M059J (cell line): ENCODE measurements at regions not wholly inside any gene's neighbourhood (a gene's known extent, or its start where the extent isn't known, plus 50 kb on each side); places are given as distances from the start of the nearest gene placed in this dataset.
"Not testable (repeated sequence)": the region's sequence is repeated elsewhere in the genome, so short reads cannot be mapped to it uniquely, and the experiment has no call there.

Experiments used
- DNase-seq: peaks from one replicate; pipeline ENCODE4 v3.0.0-alpha.2; 2012; ENCODE audit warnings: low read depth

DNA sequence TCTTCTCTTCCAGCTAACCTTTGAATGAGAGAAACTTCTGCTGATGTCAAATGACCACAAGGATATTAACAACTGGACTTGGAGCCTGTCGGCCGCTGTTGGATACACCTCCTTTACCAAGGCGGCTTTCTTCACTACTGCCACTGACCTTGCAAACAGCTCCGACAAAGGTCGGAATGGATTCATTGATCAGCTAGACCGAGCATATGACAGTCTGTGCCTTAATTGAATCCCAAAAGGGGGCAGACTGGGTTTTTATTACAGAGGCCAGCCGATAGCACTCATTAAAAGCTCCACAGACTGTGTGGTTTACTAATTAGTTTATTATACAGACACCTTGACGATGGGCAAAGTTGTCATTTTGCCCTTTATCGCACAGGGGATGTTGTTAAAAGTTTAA is 394.5 kb downstream of the RERGL start:
- no peak for DNase-seq

DNA sequence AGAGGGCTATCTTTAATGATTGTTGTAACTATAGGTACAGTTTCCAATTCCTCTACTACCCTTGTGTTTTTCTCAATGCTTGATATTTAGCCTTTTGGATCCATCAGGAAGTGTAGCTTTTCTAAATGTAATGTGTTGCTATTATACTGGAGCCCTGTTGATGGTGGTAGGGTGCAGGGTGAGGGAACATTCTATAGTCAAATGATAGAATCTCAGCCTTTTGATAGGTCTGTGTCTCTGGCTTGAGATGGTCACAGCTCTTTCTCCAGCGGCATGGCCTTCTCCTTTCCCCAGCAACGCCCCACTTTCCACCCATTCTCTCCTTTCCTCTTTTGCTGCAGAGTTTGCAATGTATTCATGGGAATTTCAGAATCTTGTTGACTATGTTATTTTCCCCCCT is 398.6 kb downstream of the RERGL start:
- DNase-seq, result no peak

DNA sequence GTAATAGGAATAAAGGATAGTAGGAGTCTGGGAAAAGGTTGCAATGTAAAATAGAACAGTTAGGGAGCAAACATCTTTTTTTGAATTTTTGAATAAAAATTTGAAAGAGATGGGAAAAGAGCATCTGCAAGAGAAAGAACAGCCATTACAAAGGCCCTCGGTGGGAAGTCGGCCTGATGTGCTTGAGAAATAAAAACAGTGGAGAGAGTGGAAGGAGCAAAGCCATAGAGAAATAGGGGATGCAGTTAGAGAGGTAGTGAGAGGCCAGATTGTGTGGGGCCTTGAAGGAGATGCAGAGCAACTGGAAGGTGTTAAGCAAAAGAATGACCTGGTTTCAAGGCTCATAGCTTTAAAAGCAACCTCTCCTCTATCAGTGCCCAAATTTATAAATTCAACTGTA is 409.8 kb downstream of the RERGL start:
- no peak for DNase-seq

DNA sequence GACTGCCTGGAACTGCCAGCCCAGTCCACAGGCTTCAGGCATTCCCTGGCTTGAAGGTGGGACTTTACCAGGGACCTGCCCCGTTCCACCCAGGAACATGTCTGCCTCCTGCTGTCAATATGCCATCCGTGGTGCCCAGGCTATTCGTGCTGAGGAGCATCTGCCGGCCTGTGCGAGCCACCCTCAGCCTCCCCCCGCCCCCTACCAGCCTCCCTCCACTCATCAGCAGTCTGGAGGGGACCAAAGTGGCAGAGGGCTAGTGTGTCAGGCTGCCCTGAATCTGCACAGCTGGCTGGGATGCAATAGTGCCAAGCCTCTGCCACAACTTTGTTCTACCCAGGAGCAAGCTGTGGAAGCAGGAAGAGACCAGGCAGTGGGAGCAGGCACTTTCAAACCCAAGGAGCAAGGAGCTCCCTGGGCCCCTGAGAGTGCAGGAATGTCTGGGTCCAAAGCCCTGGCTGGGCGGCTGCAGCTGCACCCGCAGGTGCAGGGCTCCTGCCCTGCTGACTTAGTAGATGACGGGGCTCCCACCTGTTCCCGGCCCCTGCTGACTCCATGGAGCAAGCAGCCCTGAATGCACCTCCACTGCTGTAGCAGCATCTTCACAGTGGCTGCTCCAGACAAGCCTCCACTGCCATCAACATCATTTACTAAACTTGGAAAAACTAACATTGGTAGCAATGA is 423.2 kb downstream of the RERGL start:
- DNase-seq, result no peak

DNA sequence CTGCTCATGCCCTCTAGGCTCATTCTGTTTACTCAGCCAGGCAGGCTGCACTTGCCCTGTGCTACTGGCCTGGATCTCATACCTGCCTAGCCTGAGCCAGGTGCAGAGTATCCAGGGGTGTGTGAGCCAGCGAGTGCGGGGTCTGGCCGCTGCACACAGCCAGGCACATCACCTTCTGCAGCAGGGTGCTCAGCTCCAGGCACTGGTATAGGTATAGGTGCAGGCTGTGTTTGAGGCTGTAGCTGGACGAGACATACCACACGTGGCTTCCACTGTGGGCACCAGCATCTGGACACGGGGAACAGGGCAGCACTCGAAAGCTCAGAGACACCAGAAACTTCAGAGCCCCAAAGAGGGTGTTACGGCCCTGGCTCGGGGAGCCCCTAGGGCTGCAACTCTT is 424.2 kb downstream of the RERGL start:
- DNase-seq, result no peak

DNA sequence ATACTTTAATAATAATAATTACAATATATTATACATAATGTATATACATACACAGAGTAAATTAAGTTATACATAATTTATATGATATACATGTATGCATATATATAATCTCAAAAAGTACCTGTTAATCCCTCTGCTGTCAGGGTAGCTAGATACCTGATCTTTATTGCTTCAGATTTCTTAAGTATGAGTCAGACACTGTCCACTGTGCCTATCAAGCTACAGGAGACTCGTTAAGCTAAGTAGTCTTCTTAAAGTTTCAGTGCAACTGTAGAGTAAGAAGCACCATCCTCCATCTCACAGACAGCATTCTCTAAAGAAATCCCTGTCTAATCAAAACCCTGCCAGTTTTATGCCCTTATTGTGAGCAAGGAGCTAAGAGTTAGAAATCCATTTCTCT is 428.7 kb downstream of the RERGL start:
- no peak for DNase-seq

DNA sequence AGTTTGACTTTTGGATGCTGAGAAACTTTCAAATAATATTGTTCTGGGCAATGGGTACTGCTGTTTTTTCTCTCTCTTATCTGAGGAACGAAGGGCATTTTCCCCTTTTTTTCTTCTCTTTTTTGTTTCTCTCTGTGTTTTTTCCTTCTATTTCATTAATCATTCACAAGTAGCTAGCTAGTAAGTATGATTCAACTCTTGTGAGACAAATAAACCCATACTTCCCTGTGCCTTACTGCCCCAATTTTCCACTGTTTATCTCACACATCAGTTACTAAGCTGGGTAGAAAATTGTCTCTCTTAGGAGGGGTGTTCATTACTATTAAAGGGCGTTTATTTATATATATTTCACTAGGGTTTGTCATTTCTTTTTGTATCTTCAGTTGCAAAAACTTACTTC is 437.6 kb downstream of the RERGL start:
- no peak for DNase-seq

DNA sequence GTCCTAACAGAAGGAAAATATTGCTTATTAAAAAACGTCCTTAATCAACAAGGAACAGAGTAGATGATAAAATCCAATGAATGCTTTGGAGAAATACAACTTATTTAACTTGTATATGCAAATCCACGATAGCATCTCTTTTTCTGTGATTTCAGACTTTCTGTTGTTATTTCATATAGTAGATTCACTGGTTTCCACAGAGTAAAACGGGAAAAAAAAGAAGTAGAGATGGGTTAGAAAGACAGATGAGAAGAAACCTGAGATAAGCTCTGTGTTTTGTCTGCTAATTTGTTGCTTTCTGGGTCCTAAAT is 447.7 kb downstream of the RERGL start:
- DNase-seq, result no peak

DNA sequence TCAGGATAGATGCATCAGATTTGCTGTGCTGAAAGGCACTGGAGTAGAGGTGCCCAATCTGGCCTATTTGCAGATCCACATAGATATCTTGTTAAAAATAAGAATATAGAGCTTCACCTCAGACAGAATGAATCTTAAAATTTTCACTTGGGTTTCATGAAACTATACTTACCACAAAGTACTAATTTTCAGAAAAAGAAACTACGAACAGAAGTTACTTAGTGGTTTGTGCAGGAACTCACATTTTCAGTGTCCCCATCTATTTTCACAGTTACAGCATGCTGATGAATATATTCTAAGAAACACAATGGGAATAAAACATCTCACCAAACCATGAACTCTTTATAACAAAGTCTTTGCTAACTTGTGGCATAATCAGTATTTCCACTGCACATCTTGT is 449.4 kb downstream of the RERGL start:
- DNase-seq, result no peak

DNA sequence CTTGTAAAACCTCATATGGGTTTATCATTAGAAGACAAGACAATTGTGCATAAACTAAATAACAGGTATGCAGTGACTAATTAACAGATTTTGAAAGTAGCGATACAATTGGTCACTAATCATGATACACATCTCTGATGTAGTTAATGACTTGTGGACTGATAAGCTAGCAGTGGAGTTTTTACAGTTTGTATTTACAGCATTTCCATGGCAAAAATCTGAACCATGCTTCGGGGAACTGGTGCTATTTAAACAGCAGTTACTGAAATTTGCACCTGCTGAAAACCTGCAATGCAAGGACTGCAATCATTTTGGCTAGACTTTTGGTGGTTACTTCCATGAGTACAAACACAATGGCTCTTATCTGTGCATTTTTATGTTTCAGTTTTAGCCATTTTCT is 471.2 kb downstream of the RERGL start:
- DNase-seq, result no peak

DNA sequence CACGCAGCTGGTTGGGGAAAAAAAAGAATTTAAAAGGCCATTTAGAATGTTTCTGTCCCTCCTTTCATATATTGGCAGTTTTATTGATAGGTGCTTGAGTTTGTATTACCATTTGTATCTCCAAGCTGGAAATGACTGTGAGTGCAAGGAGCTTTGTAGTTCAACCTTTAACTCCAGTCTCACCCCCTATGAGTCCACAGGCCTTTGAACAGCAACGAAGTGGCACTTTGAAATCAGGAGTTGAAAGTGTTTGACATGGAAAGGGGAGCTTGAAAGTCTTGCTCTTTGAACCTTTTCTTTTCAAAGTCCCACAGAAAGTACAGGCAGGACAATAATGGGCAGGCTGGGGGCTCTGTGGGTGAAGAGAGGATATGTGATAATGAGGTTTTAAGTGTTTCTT is 480.3 kb downstream of the RERGL start:
- DNase-seq, result no peak

DNA sequence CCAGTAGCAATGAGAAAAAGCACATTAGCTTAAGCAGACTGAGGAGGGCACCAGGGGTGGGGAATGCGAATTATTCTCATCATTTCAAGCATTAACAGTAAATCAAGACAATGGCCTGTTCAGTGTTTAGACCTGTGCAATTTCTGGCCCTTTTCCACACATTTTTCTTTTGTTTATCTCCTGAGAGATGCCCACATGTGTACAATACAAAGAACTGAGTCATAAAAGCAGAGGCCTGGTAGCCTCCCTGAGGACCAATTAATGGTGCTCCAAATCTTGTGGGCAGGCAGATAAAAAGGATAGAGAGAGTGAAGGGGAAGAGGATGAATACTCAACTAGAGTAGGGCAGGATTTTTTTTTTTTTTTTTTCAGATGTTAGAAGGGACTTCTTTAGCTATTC is 480.8 kb downstream of the RERGL start:
- DNase-seq, result no peak

DNA sequence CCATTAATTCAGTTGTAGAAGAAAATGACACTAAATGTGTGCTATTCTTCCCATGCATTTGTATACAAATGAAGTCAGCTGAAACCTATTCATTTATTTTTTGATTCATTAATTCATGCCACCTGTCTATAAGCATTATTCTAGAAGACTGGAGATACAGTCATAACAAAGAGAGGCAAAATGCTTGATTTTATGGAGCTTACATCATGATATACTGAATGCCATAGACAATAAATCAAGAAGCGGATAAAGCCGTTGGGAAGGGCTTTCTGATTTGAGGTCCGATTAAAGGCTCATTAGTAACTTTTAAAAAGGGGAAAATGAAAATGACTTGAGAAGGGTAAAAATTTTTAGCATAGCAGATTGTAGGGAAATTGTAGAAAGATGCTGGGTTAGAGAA is 494.9 kb downstream of the RERGL start:
- DNase-seq, result no peak

DNA sequence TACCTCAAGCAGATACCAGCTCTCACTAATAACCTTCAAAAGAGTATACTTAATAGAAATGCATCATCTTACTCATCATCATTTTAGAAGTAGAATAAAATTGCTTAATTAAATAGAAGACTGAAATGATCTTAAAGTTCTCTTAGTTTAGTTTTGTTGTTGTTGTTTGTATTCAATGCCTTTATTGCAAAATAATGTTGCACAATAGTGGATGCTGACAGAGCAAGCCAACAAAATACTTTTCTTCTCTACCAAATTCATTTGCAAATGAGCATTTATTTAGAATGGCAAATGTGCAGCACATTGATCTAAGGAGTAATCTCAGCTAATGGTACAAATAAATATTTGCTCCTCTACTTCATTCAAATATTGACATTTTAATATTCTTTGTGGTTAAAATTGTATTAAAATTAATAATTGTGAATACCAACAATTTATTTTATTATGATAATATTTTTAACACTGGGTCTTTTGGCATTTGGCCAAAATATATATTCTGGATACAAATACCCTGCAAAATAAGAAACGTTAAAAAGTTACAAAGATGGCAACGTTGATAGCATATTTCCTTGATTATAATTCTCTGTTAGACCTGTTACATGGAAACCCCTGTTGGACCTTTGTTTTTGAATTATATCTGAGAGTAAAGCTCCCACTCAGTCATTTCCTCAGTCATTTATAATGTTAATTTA is 496.1 kb downstream of the RERGL start:
- DNase-seq, result no peak

DNA sequence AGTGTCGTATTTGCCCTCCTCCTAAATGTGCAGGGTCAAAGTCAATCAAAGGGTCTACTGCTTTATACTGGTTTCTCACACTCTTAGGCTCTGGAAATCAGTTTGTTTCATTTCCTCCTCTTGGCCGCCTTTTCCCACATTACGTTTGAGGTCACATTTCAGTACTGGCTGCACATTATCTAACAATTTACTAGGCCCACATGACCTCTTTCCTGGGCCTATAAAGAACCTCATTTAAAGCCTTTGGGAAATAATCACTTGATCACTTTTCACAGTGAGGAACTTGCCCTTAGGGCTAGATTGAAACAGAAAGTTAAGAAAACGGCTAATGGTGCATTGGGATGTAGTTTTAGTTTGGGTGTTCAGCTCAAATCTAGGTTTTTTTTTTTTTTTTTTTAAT is 497.5 kb downstream of the RERGL start:
- DNase-seq, result no peak

DNA sequence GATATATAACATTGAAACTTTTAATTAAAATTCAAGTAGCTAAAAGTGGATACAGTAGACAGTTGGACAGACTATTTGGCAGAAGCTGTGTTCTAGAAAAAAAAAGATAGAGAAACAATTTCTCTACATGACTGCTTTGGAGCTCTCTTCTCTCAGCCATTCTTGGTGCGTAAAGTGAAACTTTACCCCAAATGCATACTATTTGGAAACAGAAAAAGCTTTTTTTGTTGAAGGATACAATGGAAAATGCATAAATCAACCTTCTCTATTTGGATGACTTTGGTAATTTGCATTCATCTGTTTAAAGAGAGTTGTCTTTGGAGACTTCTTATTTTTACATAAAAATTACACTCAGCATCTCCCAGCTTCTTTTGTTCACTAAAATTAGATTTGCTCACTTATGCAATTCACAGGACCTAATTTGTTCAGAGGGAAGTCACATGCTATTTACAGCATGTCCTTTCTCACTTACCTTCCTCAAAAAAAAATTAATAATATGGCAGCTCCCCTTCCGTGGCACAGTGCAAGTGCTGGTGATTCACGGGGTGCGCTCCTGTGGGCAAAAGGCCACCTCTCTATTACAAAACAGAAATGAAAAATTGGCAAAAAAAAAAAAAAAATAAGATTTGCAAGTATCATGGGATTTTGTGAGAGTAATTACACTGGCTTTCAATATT is 498.9 kb downstream of the RERGL start:
- DNase-seq, result no peak

DNA sequence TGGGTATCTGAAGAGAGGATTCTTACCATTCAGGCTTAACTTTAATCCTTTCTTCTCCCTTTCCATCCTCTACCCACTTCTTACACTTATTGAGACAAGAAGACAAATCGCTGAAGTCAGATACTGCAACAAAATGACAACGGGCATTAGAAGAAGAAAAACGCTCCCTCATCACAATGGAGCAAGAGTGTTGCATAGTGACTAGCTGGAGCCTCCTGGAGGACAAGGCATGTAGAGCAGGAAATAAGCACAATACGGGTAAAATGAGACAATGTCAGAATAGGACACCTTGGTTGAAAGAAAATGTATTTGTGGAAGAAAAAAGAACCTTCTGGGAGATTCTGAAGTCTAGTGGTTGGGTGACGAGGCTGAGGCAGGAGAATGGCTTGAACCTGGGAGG is 501.0 kb downstream of the RERGL start:
- no peak for DNase-seq

DNA sequence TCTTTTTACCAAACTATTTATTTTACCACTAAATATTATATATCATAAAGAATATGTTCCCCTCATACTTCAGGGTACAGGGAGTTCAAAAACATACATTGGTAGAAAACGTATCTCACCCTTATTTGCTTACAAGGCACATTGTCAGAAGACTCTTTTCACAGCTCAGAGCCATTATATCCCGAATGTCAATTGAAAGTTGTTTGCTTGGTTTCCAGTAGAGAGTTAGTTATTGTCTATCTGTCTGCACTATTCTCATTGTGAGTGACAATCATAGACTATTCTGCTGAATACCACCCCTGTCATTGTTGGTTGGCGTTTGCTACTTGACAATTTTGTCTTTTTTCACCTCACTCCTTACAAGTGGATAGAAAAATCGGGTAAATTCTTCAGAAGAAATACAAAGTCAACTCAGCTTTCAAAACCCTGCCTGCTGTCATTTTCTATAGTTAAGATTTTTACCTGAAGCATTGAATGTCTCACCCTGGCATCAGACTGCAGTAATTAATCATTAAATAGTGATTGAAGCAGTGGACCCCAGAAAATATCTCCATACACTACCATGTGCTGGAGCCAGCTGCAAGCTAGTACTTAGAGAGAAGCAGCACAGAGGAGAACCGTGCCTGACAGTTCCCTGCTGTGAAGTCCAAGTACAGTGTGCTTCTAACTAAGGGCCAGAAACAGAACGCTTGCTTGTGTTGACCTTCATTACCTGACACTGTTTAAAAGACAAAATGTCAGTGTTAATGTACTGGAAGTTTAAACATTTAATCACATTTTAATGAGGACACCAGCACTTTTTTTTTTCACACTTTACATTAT is 510.6 kb downstream of the RERGL start:
- DNase-seq, result no peak

DNA sequence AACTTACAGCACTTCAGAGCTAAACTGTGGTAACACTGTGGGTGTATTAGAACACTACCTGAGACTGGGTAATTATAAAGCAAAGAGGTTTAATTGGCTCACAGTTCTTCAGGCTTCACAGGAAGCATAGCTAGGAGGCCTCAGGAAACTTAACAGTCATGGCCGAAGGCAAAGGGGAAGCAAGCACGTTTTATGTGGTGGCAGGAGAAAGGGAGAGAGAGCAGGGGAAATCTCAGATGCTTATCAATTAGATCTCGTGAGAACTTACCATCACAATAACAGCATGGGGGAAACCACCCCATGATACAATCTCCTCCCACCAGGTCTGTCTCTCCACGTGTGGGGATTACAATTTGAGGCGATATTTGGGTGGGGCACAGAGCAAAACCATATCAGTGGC is 512.6 kb downstream of the RERGL start:
- DNase-seq, result no peak

DNA sequence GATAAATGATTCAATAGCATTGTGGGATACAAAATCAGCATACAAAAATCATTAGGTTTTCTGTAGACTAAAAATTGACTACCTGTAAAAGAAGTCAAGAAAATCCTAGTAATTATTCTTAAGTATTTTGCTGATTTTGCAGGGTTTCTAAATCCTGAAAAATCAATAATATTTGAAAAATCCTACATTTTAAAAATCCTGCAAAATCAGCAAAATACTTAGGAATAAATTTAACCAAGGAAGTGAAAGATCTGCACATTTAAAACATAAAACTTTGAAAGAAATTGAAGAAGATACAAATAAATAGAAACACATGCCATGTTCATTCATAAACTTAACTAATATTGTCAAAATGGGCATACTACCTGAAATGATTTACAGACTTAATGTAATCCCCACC is 517.7 kb downstream of the RERGL start:
- no peak for DNase-seq

DNA sequence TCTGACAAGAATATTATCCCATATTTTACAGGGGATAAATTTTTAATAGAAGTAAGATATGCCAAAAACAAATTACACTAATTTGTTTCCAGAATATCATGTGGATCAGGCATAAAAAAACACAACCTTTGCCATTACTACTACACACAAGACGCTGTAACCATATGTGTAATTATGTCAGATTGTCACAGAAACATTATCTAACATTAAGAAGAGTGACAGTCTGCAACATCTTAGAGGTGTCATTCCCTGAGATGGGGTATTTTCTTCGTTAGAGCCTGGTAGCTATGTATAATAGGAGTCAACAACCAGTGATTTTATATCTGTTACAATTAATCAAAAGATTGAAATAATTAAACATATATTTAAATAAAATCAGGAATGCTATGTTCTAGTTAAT is 518.9 kb downstream of the RERGL start:
- DNase-seq, result no peak

DNA sequence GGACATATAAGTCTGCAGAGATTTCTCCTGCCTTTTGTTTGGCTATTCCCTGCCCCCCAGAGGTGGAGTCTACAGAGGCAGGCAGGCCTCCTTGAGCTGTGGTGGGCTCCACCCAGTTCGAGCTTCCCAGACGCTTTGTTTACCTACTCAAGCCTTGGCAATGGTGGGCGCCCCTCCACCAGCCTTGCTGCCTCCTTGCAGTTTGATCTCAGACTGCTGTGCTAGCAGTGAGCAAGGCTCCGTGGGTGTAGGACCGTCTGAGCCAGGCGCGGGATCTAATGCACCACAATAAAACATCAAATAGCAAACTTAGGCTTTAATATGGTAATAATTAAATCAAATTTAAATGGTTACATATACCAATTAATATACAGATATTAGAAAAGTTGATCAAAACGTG is 525.4 kb downstream of the RERGL start:
- DNase-seq, result not testable (repeated sequence)

DNA sequence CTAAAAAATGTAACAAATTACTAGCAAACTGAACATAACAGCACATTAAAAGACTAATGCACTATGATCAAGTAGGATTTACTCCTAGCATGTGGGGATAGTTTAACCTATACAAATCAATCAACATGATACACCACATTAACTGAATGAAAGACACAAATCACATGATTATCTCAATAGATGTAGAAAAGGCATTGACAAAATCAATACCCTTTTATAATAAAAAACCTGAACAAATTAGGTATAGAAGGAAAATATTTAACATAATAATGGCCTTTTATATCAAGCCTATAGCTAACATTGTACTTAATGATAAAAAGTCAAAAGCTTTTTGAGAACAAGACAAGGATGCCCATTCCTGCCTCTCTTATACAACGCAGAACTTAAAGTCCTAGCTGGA is 540.0 kb downstream of the RERGL start:
- no peak for DNase-seq
